Mucosa of rectum (tissue), 2 donors: ENCODE measurements at regions not wholly inside any gene's neighbourhood (a gene's known extent, or its start where the extent isn't known, plus 50 kb on each side); places are given as distances from the start of the nearest gene placed in this dataset.

Experiments
- H3K27ac ChIP-seq, 2 donors: one replicate each; pipeline ENCODE4 v1.7.0; 2013; ENCODE audit warnings: inconsistent platforms in 2 of 2, low read depth in 2 of 2, low read length in 2 of 2
- H3K27me3 ChIP-seq, 2 donors: one replicate each; pipeline ENCODE4 v1.7.0; 2013; ENCODE audit warnings: low read length in 2 of 2; ENCODE audit not compliant: control insufficient read depth in 2 of 2, insufficient read depth in 2 of 2
- H3K36me3 ChIP-seq, 2 donors: one replicate each; pipeline ENCODE4 v1.7.0; 2013; ENCODE audit warnings: low read length in 2 of 2; ENCODE audit not compliant: control insufficient read depth in 2 of 2, insufficient read depth in 2 of 2
- H3K4me1 ChIP-seq, 2 donors: one replicate each; pipeline ENCODE4 v1.7.0; 2013; ENCODE audit warnings: low read length in 2 of 2, mild to moderate bottlenecking in 1 of 2; ENCODE audit not compliant: control insufficient read depth in 2 of 2, insufficient read depth in 2 of 2
- H3K4me3 ChIP-seq, 2 donors: one replicate each; pipeline ENCODE4 v1.7.0; 2013; ENCODE audit warnings: low read length in 2 of 2
- H3K9ac ChIP-seq, 2 donors: one replicate each; pipeline ENCODE4 v1.7.0; 2013; ENCODE audit warnings: low read length in 2 of 2, low read depth in 1 of 2, mild to moderate bottlenecking in 1 of 2
- H3K9me3 ChIP-seq, 2 donors: one replicate each; pipeline ENCODE4 v1.7.0; 2013; ENCODE audit warnings: low read length in 2 of 2; ENCODE audit not compliant: control insufficient read depth in 2 of 2
- donor health status: healthy.
- donor health status: Normal muscosa, but diverticular disease.

GRCh38 chr9:31808766-31809165 is 575.7 kb upstream of the ACO1 start:
- Histone ChIP-seq H3K36me3 (no peaks in the 10 kb centered on the region), H3K27me3 (no peaks in the 10 kb centered on the region), H3K4me3 (no peak overlapping the region), H3K27ac (no peak overlapping the region), H3K9me3 (no peaks in the 10 kb centered on the region), H3K4me1 (no peaks in the 10 kb centered on the region), H3K9ac (no peak overlapping the region)

- no peaks in the 10 kb centered on the region for H3K4me1 ChIP-seq
- H3K27ac ChIP-seq, result no peak overlapping the region
- no peak overlapping the region for H3K4me3 ChIP-seq
- no peaks in the 10 kb centered on the region for H3K27me3 ChIP-seq
- no peaks in the 10 kb centered on the region for H3K9me3 ChIP-seq
- H3K36me3 ChIP-seq, result no peaks in the 10 kb centered on the region
- no peak overlapping the region for H3K9ac ChIP-seq
Observed at GRCh38 chr9:31820426-31820825, 564.0 kb upstream of the ACO1 start.

- no peaks in the 10 kb centered on the region for H3K4me1 ChIP-seq
Observed at GRCh38 chr9:31821583-31821982, 562.9 kb upstream of the ACO1 start.

GRCh38 chr9:31823365-31823764 is 561.1 kb upstream of the ACO1 start:
- Histone ChIP-seq H3K4me1 (no peaks in the 10 kb centered on the region), H3K27me3 (no peaks in the 10 kb centered on the region), H3K27ac (no peak overlapping the region), H3K4me3 (no peak overlapping the region), H3K9me3 (no peaks in the 10 kb centered on the region), H3K9ac (no peak overlapping the region), H3K36me3 (no peaks in the 10 kb centered on the region)

More at GRCh38 chr9:31821583-31821982, 562.9 kb upstream of the ACO1 start:
- no peak overlapping the region for H3K4me3 ChIP-seq
- H3K9ac ChIP-seq, result no peak overlapping the region
- H3K27me3 ChIP-seq, result no peaks in the 10 kb centered on the region
- no peak overlapping the region for H3K27ac ChIP-seq
- no peaks in the 10 kb centered on the region for H3K36me3 ChIP-seq
- no peaks in the 10 kb centered on the region for H3K9me3 ChIP-seq

GRCh38 chr9:31824860-31825259 is 559.6 kb upstream of the ACO1 start:
- Histone ChIP-seq H3K27ac (no peak overlapping the region), H3K9me3 (no peaks in the 10 kb centered on the region), H3K27me3 (no peaks in the 10 kb centered on the region), H3K9ac (no peak overlapping the region), H3K4me1 (no peaks in the 10 kb centered on the region), H3K36me3 (no peaks in the 10 kb centered on the region), H3K4me3 (no peak overlapping the region)

GRCh38 chr9:31837211-31837610 is 547.2 kb upstream of the ACO1 start:
- H3K4me1 ChIP-seq, result no peaks in the 10 kb centered on the region
- H3K27ac ChIP-seq, result no peak overlapping the region
- no peaks in the 10 kb centered on the region for H3K9me3 ChIP-seq
- H3K27me3 ChIP-seq, result no peaks in the 10 kb centered on the region
- no peak overlapping the region for H3K9ac ChIP-seq
- H3K4me3 ChIP-seq, result no peak overlapping the region
- no peaks in the 10 kb centered on the region for H3K36me3 ChIP-seq

- H3K27me3 ChIP-seq, result no peaks in the 10 kb centered on the region
- no peaks in the 10 kb centered on the region for H3K36me3 ChIP-seq
- H3K9me3 ChIP-seq, result no peaks in the 10 kb centered on the region
- H3K4me3 ChIP-seq, result no peak overlapping the region
- no peak overlapping the region for H3K27ac ChIP-seq
- H3K9ac ChIP-seq, result no peak overlapping the region
- no peaks in the 10 kb centered on the region for H3K4me1 ChIP-seq
Observed at GRCh38 chr9:31839273-31839672, 545.2 kb upstream of the ACO1 start.

- Histone ChIP-seq H3K4me1 (no peaks in the 10 kb centered on the region), H3K9ac (no peak overlapping the region), H3K9me3 (no peaks in the 10 kb centered on the region), H3K36me3 (no peaks in the 10 kb centered on the region), H3K27me3 (no peaks in the 10 kb centered on the region), H3K4me3 (no peak overlapping the region), H3K27ac (no peak overlapping the region)
Observed at GRCh38 chr9:31840702-31841101, 543.7 kb upstream of the ACO1 start.

- H3K9ac ChIP-seq, result no peak overlapping the region
- no peaks in the 10 kb centered on the region for H3K36me3 ChIP-seq
- no peak overlapping the region for H3K4me3 ChIP-seq
- H3K4me1 ChIP-seq, result no peaks in the 10 kb centered on the region
- H3K9me3 ChIP-seq, result no peaks in the 10 kb centered on the region
- no peak overlapping the region for H3K27ac ChIP-seq
- H3K27me3 ChIP-seq, result no peaks in the 10 kb centered on the region
Observed at GRCh38 chr9:31847963-31848362, 536.5 kb upstream of the ACO1 start.

GRCh38 chr9:31848505-31849285 is 535.7 kb upstream of the ACO1 start:
- Histone ChIP-seq H3K27ac (no peak overlapping the region), H3K4me3 (no peak overlapping the region), H3K4me1 (no peaks in the 10 kb centered on the region)

More at GRCh38 chr9:31848505-31849285, 535.7 kb upstream of the ACO1 start:
- Histone ChIP-seq H3K27me3 (no peaks in the 10 kb centered on the region), H3K9me3 (no peaks in the 10 kb centered on the region), H3K36me3 (no peaks in the 10 kb centered on the region), H3K9ac (no peak overlapping the region)
